Duodenal mucosa (tissue), 2 donors: ENCODE measurements at regions not wholly inside any gene's neighbourhood (a gene's known extent, or its start where the extent isn't known, plus 50 kb on each side); places are given as distances from the start of the nearest gene placed in this dataset.

Experiments
- H3K27ac ChIP-seq: one replicate; pipeline ENCODE4 v1.7.0; 2013; ENCODE audit warnings: low read depth, low read length
- H3K27me3 ChIP-seq, 2 donors: one replicate each; pipeline ENCODE4 v1.7.0; 2013; ENCODE audit warnings: low read length in 2 of 2, control low read depth in 1 of 2; ENCODE audit not compliant: insufficient read depth in 2 of 2, control insufficient read depth in 1 of 2
- H3K36me3 ChIP-seq, 2 donors: one replicate each; pipeline ENCODE4 v1.7.0; 2013; ENCODE audit warnings: low read length in 2 of 2, control low read depth in 1 of 2; ENCODE audit not compliant: insufficient read depth in 2 of 2, control insufficient read depth in 1 of 2
- H3K4me1 ChIP-seq, 2 donors: one replicate each; pipeline ENCODE4 v1.7.0; 2013; ENCODE audit warnings: low read length in 2 of 2, control low read depth in 1 of 2; ENCODE audit not compliant: insufficient read depth in 2 of 2, control insufficient read depth in 1 of 2
- H3K4me3 ChIP-seq, 2 donors: one replicate each; pipeline ENCODE4 v1.7.0; 2013; ENCODE audit warnings: low read length in 2 of 2, low read depth in 1 of 2
- H3K9ac ChIP-seq, 2 donors: one replicate each; pipeline ENCODE4 v1.7.0; 2013; ENCODE audit warnings: low read length in 2 of 2, low read depth in 1 of 2
- H3K9me3 ChIP-seq, 2 donors: one replicate each; pipeline ENCODE4 v1.7.0; 2013; ENCODE audit warnings: low read length in 2 of 2, control low read depth in 1 of 2; ENCODE audit not compliant: control insufficient read depth in 1 of 2

DNA sequence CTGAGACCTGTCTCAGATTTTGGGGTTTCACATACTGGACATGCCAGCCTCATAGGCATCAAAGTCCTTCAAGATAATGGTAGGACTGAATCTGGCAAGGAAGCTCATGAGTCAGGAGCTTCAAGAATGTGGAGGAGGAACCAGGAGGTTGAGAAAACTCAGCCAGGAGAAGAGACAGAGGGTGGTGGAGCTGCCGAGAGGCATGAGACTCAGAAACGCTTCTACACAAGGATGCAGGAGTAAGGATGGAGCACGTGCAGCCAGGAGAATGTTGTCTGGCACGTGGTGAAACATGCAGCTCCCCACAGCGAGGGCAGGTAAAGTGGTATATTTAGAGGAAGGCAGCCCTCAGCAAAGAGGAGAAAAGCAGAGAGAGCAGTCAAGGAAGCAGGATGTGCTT lies 148.7 kb upstream of the ISX start:
- no peaks in the 10 kb centered on the region for H3K4me1 ChIP-seq
- H3K36me3 ChIP-seq, result no peaks in the 10 kb centered on the region

DNA sequence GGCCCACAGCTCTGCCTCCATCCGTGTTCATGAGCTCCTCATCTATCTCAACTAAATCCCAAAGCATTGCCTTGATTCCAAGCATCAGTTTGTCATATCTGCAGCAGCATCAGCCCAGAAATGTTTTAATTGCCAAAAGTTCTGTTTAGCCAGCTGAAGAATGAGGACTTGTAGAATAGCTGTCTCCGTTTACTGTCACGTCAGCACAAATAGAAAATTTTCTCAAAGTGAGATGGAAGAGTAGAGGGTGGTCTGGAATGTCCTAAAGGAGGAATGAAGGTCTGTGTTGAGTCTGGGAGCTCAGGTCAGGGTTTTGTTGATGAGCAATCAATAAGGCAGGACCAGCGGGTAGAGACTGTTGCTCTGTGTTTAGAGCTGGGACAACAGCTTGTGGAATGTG lies 134.9 kb upstream of the ISX start:
- H3K27me3 ChIP-seq, result no peaks in the 10 kb centered on the region
- H3K4me1 ChIP-seq, result no peaks in the 10 kb centered on the region
- H3K27ac ChIP-seq, result no peak overlapping the region
- H3K4me3 ChIP-seq, result no peak overlapping the region
- no peak overlapping the region for H3K9ac ChIP-seq
- H3K9me3 ChIP-seq, result no peaks in the 10 kb centered on the region
- no peaks in the 10 kb centered on the region for H3K36me3 ChIP-seq

More for the DNA sequence above, 148.7 kb upstream of the ISX start:
- H3K4me3 ChIP-seq, result no peak overlapping the region
- H3K27ac ChIP-seq, result no peak overlapping the region
- no peaks in the 10 kb centered on the region for H3K9me3 ChIP-seq
- no peaks in the 10 kb centered on the region for H3K27me3 ChIP-seq
- no peak overlapping the region for H3K9ac ChIP-seq

DNA sequence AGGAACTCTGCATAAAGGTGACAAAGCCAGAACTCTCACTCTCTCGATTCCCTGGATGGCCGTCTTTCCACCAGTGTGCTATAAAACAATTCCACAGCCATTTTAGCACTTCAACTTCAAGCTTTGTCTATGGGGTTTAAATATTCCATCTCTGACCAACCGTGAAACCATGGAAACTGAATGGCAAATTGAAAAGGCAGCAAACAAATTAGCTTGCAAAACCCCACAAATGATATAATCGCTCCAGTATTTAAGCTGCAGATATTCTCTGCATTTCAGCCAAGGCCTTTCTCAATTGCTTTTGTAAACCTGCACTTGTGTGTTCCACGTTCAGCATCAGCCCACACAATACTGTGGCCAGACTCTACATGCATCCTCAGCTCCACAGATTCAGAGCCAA lies 131.7 kb upstream of the ISX start:
- no peaks in the 10 kb centered on the region for H3K27me3 ChIP-seq
- no peaks in the 10 kb centered on the region for H3K9me3 ChIP-seq
- no peaks in the 10 kb centered on the region for H3K36me3 ChIP-seq
- no peak overlapping the region for H3K27ac ChIP-seq
- H3K9ac ChIP-seq, result no peak overlapping the region
- no peaks in the 10 kb centered on the region for H3K4me1 ChIP-seq
- H3K4me3 ChIP-seq, result no peak overlapping the region

DNA sequence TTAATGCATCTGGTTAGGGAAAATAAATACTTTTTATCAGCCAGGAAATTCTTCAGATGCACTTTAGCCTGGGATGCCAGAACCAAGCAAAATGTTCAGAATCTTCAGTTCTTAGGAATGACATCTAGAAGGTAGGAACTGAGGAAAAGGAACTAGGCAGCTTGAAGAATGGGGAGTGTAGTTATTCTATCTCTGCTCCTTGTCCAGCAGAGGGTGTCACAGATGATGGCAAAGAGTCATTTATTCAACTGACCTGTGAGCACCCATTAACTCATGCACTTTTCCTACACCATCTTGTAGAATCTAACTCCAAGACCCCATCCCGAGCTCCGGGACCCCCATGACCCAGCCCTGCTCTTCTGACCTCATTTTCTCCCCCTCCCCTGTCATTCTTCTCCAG lies 122.1 kb upstream of the ISX start:
- H3K9ac ChIP-seq, result no peak overlapping the region
- no peak overlapping the region for H3K27ac ChIP-seq
- no peaks in the 10 kb centered on the region for H3K36me3 ChIP-seq
- H3K27me3 ChIP-seq, result no peaks in the 10 kb centered on the region
- H3K9me3 ChIP-seq, result no peaks in the 10 kb centered on the region
- H3K4me1 ChIP-seq, result no peaks in the 10 kb centered on the region
- no peak overlapping the region for H3K4me3 ChIP-seq

DNA sequence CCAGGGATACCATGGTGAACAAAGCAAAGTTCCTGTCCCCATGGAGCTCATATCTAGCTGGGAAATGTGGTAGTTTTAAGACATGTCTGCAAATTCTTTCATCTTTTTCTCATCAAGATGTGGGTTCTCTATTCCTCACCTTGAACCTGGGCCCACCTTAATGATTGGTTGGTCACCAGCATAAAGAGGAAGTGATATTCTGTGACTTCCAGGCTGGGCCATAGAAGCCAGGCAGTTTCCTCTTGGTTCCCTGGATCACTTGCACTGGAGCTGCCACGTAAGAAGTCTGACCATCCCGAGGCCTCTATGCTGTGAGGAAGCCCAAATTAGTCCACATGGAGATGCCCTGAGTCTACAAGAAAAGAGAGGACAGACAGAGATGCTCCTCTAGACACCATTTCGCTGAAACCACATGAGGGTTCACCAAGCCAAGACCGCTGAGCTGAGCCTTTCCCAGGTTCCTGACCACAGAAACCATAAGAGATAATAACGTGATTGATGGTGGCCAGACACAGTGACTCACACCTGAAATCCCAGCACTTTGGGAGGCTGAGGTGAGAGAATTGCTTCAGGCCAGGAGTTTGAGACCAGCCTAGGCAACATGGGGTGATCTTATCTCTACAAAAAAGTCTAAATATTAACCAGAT lies 119.5 kb upstream of the ISX start:
- Histone ChIP-seq H3K9ac (no peak overlapping the region), H3K4me1 (no peaks in the 10 kb centered on the region), H3K4me3 (no peak overlapping the region), H3K27me3 (no peaks in the 10 kb centered on the region), H3K9me3 (no peaks in the 10 kb centered on the region), H3K36me3 (no peaks in the 10 kb centered on the region), H3K27ac (no peak overlapping the region)

DNA sequence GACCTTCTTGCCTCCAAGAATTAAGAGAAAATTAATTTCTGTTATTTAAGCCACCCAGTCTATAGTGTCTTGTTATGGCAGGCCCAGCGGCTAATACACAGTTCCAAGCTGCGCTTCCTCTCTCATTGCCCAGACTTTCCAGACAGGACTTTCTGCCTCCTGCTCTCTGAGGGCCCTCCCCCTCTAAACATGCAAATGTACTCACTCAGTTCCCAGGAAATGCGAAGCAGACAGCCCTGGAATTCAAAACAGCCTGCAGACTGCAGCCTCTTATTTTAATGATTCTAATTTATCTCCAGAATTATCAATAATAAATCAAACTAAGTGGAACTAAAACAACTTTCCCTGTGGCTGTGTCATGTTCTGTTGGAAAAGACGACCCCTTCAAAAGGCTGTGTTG lies 115.5 kb upstream of the ISX start:
- Histone ChIP-seq H3K27ac (no peak overlapping the region), H3K9ac (no peak overlapping the region), H3K9me3 (no peaks in the 10 kb centered on the region), H3K27me3 (no peaks in the 10 kb centered on the region), H3K4me1 (no peaks in the 10 kb centered on the region), H3K36me3 (no peaks in the 10 kb centered on the region), H3K4me3 (no peak overlapping the region)

DNA sequence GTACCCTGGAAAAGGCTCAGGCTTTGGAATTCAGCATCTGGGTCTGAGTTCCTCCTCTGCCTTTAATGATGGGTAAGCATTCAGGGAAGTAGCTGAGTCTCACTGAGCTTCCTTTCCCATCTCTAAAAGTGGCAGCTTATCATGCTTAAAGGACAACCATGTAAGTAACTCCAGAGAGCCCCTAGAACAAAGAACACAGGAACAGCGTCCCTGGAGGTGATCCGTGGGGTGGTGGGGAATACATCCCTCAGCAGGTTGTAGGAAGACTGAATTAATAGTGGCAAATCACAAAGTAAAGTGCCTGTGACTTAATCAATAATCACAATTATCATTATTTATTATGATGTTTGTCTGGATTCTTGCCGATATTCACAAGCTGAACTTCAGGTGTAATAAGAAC lies 114.7 kb upstream of the ISX start:
- Histone ChIP-seq H3K4me3 (no peak overlapping the region), H3K27me3 (no peaks in the 10 kb centered on the region), H3K4me1 (no peaks in the 10 kb centered on the region), H3K9me3 (no peaks in the 10 kb centered on the region), H3K36me3 (no peaks in the 10 kb centered on the region), H3K27ac (no peak overlapping the region), H3K9ac (no peak overlapping the region)

DNA sequence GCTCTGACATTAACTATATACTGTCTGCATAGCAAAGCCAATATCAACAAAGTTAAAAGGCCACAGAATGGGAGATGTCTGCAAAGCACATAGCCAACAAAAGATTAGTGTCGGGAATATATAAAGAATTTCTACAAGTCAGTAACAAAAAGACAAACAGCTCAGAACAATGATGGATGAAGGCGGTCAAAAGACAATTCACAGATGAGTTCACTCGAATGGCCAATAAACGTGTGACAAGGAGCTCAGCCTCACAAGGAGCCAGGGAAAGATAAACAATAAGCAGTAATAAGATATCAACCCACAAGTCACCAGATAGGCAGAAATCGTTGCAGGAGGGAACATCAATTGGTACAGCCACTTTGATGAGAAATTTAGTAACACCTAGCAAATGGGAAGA lies 106.0 kb upstream of the ISX start:
- Histone ChIP-seq H3K4me3 (no peak overlapping the region), H3K4me1 (no peaks in the 10 kb centered on the region), H3K9ac (no peak overlapping the region), H3K36me3 (no peaks in the 10 kb centered on the region), H3K27me3 (no peaks in the 10 kb centered on the region), H3K9me3 (no peaks in the 10 kb centered on the region), H3K27ac (no peak overlapping the region)

DNA sequence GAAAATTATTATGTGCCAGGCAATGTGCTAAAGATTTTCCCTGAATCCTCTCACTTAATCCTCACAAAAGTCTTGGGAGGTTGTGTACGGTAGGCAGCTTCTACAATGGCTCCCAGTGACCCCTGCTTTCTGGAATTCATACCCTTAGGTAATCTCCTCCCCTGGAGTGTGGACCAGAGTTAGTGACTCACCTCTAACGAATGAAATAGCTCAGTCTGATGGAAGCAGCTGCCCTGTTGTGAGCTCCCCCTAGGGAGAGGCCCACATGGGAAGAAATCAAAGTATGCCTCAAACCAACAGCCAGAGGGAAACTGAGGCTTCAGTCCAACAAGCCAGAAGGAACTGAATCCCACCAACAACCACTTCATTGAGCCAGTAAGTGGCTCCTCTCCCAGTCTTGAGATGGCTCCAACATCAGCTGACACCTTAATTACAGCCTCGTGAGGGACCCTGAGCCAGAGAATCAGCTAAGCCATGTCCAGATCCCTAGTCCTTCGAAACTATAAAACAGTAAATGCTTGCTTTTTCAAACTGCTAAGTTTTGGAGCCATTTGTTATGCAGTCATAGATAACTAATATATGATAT lies 98.9 kb upstream of the ISX start:
- no peak overlapping the region for H3K27ac ChIP-seq
- H3K4me1 ChIP-seq, result no peaks in the 10 kb centered on the region
- H3K27me3 ChIP-seq, result no peaks in the 10 kb centered on the region
- H3K9ac ChIP-seq, result no peak overlapping the region
- no peaks in the 10 kb centered on the region for H3K36me3 ChIP-seq
- no peaks in the 10 kb centered on the region for H3K9me3 ChIP-seq
- no peak overlapping the region for H3K4me3 ChIP-seq

DNA sequence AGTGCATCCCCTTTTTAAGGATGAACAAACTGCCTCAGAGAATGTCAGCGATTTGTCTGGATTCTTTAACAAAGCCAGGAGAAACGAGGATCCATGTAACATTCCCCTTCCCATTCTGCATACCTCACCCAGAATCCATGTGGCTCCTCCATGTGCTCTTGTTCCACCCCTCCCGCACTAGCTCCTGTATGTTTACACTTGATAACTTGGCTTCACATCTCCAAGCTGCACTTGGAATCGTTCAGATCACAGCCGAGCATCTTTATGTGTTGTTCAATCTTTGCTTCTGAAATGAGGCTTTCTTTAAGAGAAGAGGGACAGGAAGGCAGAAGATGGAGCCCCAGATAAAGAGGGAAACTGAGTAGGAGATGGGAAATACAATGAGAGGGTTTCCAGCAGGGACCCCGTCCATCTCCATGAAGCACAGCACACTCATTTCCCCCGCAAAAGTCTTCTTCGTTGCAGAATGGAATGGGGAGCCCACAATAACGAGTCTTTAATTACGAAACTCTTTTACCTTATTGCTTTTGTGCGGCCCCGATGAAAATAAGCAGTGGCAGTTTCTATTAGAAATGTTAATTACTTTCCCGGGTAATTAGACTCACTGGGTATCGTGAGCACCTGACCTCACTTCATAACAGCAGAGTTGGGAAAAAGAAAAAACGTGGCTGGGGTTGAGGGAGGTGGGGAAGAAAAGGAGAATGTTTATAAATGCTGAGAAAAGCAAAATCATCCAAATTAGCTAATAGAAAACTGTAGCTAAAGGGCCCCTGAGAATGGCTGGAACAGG lies 96.8 kb upstream of the ISX start:
- H3K36me3 ChIP-seq, result no peaks in the 10 kb centered on the region
- no peaks in the 10 kb centered on the region for H3K9me3 ChIP-seq
- H3K4me3 ChIP-seq, result no peak overlapping the region
- no peak overlapping the region for H3K9ac ChIP-seq
- H3K4me1 ChIP-seq, result no peaks in the 10 kb centered on the region
- H3K27me3 ChIP-seq, result no peaks in the 10 kb centered on the region
- no peak overlapping the region for H3K27ac ChIP-seq
